GM18867 (cell line): ENCODE measurements at regions not wholly inside any gene's neighbourhood (a gene's known extent, or its start where the extent isn't known, plus 50 kb on each side); places are given as distances from the start of the nearest gene placed in this dataset.
"Not testable (repeated sequence)": the region's sequence is repeated elsewhere in the genome, so short reads cannot be mapped to it uniquely, and the experiment has no call there.

Experiments used
- ATAC-seq: cut with Tn5 transposase; IDR thresholded peaks from one replicate; pipeline ENCODE4 v1.9.1; 2021; ENCODE audit warnings: mild to moderate bottlenecking, moderate library complexity; ENCODE audit not compliant: unreplicated experiment

- ATAC-seq: no peak
Observed at GRCh38 chr3:5585085-5585484, 397.6 kb downstream of the EDEM1 start.

- no peak for ATAC-seq
Observed at GRCh38 chr3:5606884-5607472, 419.5 kb downstream of the EDEM1 start.

GRCh38 chr3:5607581-5607980 is 420.1 kb downstream of the EDEM1 start:
- ATAC-seq: peak; percentile 67

GRCh38 chr3:5608971-5609370 is 421.5 kb downstream of the EDEM1 start:
- ATAC-seq: not testable (repeated sequence)

GRCh38 chr3:5613599-5613998 is 426.1 kb downstream of the EDEM1 start:
- no peak for ATAC-seq

- no peak for ATAC-seq
Observed at GRCh38 chr3:5616873-5617272, 429.4 kb downstream of the EDEM1 start.

- no peak for ATAC-seq
Observed at GRCh38 chr3:5618170-5618569, 430.7 kb downstream of the EDEM1 start.

- ATAC-seq: no peak
Observed at GRCh38 chr3:5630406-5630805, 442.9 kb downstream of the EDEM1 start.

- no peak for ATAC-seq
Observed at GRCh38 chr3:5633960-5634359, 446.5 kb downstream of the EDEM1 start.

- ATAC-seq: no peak
Observed at GRCh38 chr3:5634411-5634810, 446.9 kb downstream of the EDEM1 start.

GRCh38 chr3:5635746-5636145 is 448.2 kb downstream of the EDEM1 start:
- ATAC-seq: no peak

- ATAC-seq: no peak
Observed at GRCh38 chr3:5638550-5638949, 451.0 kb downstream of the EDEM1 start.

- no peak for ATAC-seq
Observed at GRCh38 chr3:5644773-5645670, 457.5 kb downstream of the EDEM1 start.

GRCh38 chr3:5645692-5646410 is 458.3 kb downstream of the EDEM1 start:
- ATAC-seq: no peak

GRCh38 chr3:5650303-5650702 is 462.8 kb downstream of the EDEM1 start:
- no peak for ATAC-seq

- ATAC-seq: no peak
Observed at GRCh38 chr3:5651351-5651750, 463.8 kb downstream of the EDEM1 start.

GRCh38 chr3:5653426-5654143 is 466.1 kb downstream of the EDEM1 start:
- no peak for ATAC-seq

GRCh38 chr3:5657106-5657505 is 469.6 kb downstream of the EDEM1 start:
- ATAC-seq: no peak

- no peak for ATAC-seq
Observed at GRCh38 chr3:5663601-5664000, 476.1 kb downstream of the EDEM1 start.

- ATAC-seq: no peak
Observed at GRCh38 chr3:5666455-5666854, 478.9 kb downstream of the EDEM1 start.

- ATAC-seq: no peak
Observed at GRCh38 chr3:5673521-5673920, 486.0 kb downstream of the EDEM1 start.
